GM12878 (cell line): ENCODE measurements at regions not wholly inside any gene's neighbourhood (a gene's known extent, or its start where the extent isn't known, plus 50 kb on each side); places are given as distances from the start of the nearest gene placed in this dataset.

ENCODE experiments used
- ATAC-seq: fragments of 200-7000 bp; cut with Tn5 transposase; 3 replicates; pipeline ENCODE4 v1.9.1; 2020; ENCODE audit warnings: mild to moderate bottlenecking, moderate library complexity
- BruUV-seq: library from RNA; stranded (reverse); fragments of 400-500 nt; replicated peaks from 2 replicates; lab custom pipeline; 2021; lab: Mats Ljungman, UMichigan
- CTCF ChIA-PET: fragments of 300-600 bp; sonication (Branson Sonifier 250); formaldehyde crosslinking; extraction: SDS; loops from one replicate; lab custom pipeline; 2021; ENCODE audit warnings: inconsistent platforms; lab: Yijun Ruan, JAX
- POLR2A ChIA-PET: fragments of 350-600 bp; formaldehyde crosslinking; extraction: SDS; loops from one replicate; lab custom pipeline; 2021; ENCODE audit warnings: inconsistent platforms; lab: Charles Lee
- RAD21 ChIA-PET: fragments of 300-600 bp; sonication (Branson Sonifier 250); formaldehyde crosslinking; loops from one replicate; lab custom pipeline; 2023; ENCODE audit warnings: antibody characterized with exemption; ENCODE audit not compliant: unreplicated experiment; lab: Charles Lee
- SMC1A ChIA-PET: fragments of 300-600 bp; sonication (Branson Sonifier 250); formaldehyde crosslinking; loops from one replicate; lab custom pipeline; 2023; ENCODE audit not compliant: unreplicated experiment, uncharacterized antibody; lab: Charles Lee
- DNase-seq: peaks from one replicate; pipeline ENCODE4 v3.0.0-alpha.2; 2011; ENCODE audit warnings: low read depth, low spot score
- FAIRE-seq: peaks from 3 replicates; lab custom pipeline; 2011; peaks lifted over from hg19 to GRCh38; lab: Jason Lieb, UNC
- H2AFZ ChIP-seq: 2 replicates; pipeline ENCODE4 v1.6.0; 2011; ENCODE audit warnings: low read depth, low read length, control low read depth; ENCODE audit not compliant: control insufficient read depth
- H3K27ac ChIP-seq: 2 replicates; pipeline ENCODE4 v1.5.1; 2011; ENCODE audit warnings: control low read depth; ENCODE audit not compliant: control insufficient read depth, insufficient read depth
- H3K27me3 ChIP-seq, 2 experiments: replicated peaks in 1 of 2; 2 replicates each; pipeline versions ENCODE4 v1.6.0 to v1.6.1; 2011; ENCODE audit warnings: low read length in 1 of 2; ENCODE audit not compliant: control insufficient read depth in 2 of 2, insufficient read depth in 2 of 2
- H3K36me3 ChIP-seq, 2 experiments: 2 replicates each; pipeline ENCODE4 v1.5.1; 2011; ENCODE audit warnings: low read length in 1 of 2; ENCODE audit not compliant: control insufficient read depth in 2 of 2, insufficient read depth in 2 of 2
- H3K4me1 ChIP-seq: 2 replicates; pipeline ENCODE4 v1.6.1; 2011; ENCODE audit warnings: mild to moderate bottlenecking, low read length, moderate library complexity, mixed read lengths; ENCODE audit not compliant: control insufficient read depth, insufficient read depth
- H3K4me2 ChIP-seq: 2 replicates; pipeline ENCODE4 v1.6.0; 2011; ENCODE audit warnings: control low read depth; ENCODE audit not compliant: control insufficient read depth, insufficient read depth
- H3K4me3 ChIP-seq: fragments of 200-600 bp; sonication (generic); 2 replicates; pipeline ENCODE4 v1.5.1; 2016
- H3K79me2 ChIP-seq: 2 replicates; pipeline ENCODE4 v1.6.0; 2011; ENCODE audit warnings: low read length; ENCODE audit not compliant: control insufficient read depth, insufficient read depth
- H3K9ac ChIP-seq: 2 replicates; pipeline ENCODE4 v1.8.0; 2011; ENCODE audit warnings: low read length, control low read depth, mixed read lengths; ENCODE audit not compliant: control insufficient read depth, insufficient read depth
- H3K9me3 ChIP-seq: replicated peaks from 3 replicates; pipeline ENCODE4 v1.5.1; 2011; ENCODE audit warnings: mild to moderate bottlenecking, low read length; ENCODE audit not compliant: control insufficient read depth, insufficient read depth
- H4K20me1 ChIP-seq: 2 replicates; pipeline ENCODE4 v1.6.0; 2011; ENCODE audit not compliant: control insufficient read depth, insufficient read depth
- CTCF ChIP-seq, 3 experiments: IDR thresholded peaks in 2 of 3; conservative IDR thresholded peaks in 1 of 3; 2 replicates each; pipeline ENCODE4 v1.5.1; 2011; ENCODE audit warnings: low read depth in 3 of 3, low read length in 3 of 3, mild to moderate bottlenecking in 3 of 3, control low read depth in 2 of 3, moderate library complexity in 2 of 3, inconsistent platforms in 1 of 3, mixed read lengths in 1 of 3; ENCODE audit not compliant: control insufficient read depth in 2 of 3, insufficient read depth in 1 of 3; ENCODE audit errors: extremely low read depth in 1 of 3
- ZNF687 ChIP-seq: fragments of 450-650 bp; IDR thresholded peaks from 2 replicates; pipeline ENCODE4 v1.6.1; 2017; ENCODE audit warnings: mild to moderate bottlenecking, moderate library complexity
- WGBS: methylation state at CpG from one replicate; pipeline ENCODE4 v1.1.6; 2016; ENCODE audit warnings: low lambda C conversion rate; ENCODE audit not compliant: insufficient replicate concordance, insufficient coverage; ENCODE audit errors: missing lambda C conversion rate; 5-methylcytosine and 5-hydroxymethylcytosine counted together
- in situ Hi-C: fragments of 300-500 bp; cut with MboI; formaldehyde crosslinking; loops from 9 replicates; pipeline ENCODE4 v1.14.3; 2018; ENCODE audit warnings: mixed read lengths
- intact Hi-C: fragments of 100-400 bp; cut with micrococcal nuclease; formaldehyde crosslinking; loops from one replicate; pipeline ENCODE4 v1.14.2; 2022; ENCODE audit not compliant: unreplicated experiment

- intact Hi-C loops (no loop called here), in situ Hi-C loops (no loop called here)
- Histone ChIP-seq H4K20me1 (no peaks in the 10 kb centered on the region), H3K4me1 (no peaks in the 10 kb centered on the region), H3K4me2 (no peak overlapping the region), H3K79me2 (no peaks in the 10 kb centered on the region), H2AFZ (no peak overlapping the region), H3K36me3 (no peaks in the 10 kb centered on the region), H3K4me3 (no peak overlapping the region), H3K9ac (no peak overlapping the region), H3K9me3 (no peaks in the 10 kb centered on the region), H3K27ac (no peak overlapping the region), H3K27me3 (peaks cover 0 to 2% of the 10 kb centered on the region in 2 experiments; a peak in 2 of 4 replicates)
- 23% methylated on average over 7 of the region's 7 CpGs for whole genome bisulfite sequencing
- FAIRE-seq (no peak), DNase-seq (no peak), ATAC-seq (no peak)
- ChIA-PET CTCF (interaction anchor here (0.7 to 1.3 kb wide), 2 partner anchors 82 to 109 kb away, joined by 3 to 4 read pairs; no protein-coding TSS in a partner anchor), SMC1A (no interaction called here), POLR2A (no interaction called here), RAD21 (no interaction called here)
- no TSS peak for BruUV-seq
- no peak for TF ChIP-seq ZNF687
- TF ChIP-seq CTCF (IDR thresholded peaks at IDR 0.05 in 2 of 3, conservative IDR thresholded peaks at IDR 0.05 in 1 of 3; ENCODE audit: control insufficient read depth in 2 of 3, extremely low read depth in 1 of 3, insufficient read depth in 1 of 3, low read depth in 3 of 3, low read length in 3 of 3) = 0 out of 6 replicates have a peak, but pooled peaks of 1 of the 3 experiments have one; percentile 9
Measured at GRCh38 chr17:45722161-45722560, 62.0 kb upstream of the CRHR1 start.
